NAMALWA (cell line): ENCODE measurements at regions not wholly inside any gene's neighbourhood (a gene's known extent, or its start where the extent isn't known, plus 50 kb on each side); places are given as distances from the start of the nearest gene placed in this dataset.

Experiments
- DNase-seq: peaks from one replicate; pipeline ENCODE4 v3.0.0-alpha.2; 2015; ENCODE audit warnings: low spot score

DNA sequence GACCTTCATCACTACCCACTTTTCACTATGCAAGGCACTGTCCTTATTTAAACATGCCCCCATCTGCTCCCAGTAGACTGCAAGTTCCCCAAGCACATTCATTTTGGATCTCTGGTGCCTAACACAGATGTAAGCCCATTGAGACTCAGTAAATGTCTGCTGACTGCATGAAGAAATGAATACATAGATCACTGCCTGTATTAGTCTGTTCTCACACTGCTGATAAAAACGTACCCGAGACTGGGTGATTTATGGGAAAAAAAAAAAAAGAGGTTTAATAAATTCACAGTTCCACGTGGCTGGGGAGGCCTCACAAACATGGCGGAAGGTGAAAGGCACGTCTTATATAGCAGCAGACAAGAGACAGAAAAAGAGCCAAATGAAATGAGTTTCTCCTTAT, 204.9 kb downstream of the ATG4C start:
- no peak for DNase-seq

DNA sequence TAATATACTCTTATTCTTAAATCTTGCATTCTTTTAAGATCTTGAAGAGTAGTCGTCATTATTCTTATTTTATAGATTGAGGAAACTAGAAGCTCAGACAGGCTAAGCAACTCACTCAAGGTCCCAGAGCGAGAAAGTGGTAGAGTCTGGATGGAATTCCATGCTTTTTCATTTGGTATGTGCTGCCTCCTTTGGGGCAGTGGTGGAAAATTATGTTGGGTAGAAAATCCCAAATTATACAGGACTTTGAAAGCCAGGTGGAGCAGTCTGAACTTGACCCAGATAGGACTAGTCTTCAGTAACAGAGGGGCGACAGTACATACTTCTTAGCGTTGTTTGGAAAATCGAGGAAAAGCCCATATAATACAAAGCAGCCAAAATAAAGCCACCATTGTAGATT, 205.6 kb downstream of the ATG4C start:
- DNase-seq: no peak

- DNase-seq: no peak
These were observed 207.2 kb downstream of the ATG4C start for GRCh38 chr1:62991152-62991551.

DNA sequence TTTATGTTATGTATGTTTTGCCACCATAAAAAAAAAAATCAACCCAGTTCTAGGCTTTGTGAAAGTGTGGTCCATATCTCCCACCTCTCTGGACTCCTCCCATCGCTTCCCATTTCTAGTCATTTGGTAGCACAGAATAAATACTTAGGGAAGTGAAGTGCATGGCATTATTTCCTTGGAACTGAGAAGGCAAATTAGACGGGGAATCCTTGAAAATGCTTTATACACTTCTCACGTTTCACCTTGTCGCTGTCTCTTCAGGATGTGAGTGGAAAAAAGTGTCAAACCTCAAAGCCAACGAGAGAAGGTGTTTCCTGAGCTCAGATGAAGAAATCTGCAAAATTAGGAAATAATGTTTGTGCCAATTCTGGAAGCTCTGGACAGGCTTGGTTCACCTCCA, 209.9 kb downstream of the ATG4C start:
- no peak for DNase-seq

- no peak for DNase-seq
These were observed 211.2 kb downstream of the ATG4C start for GRCh38 chr1:62995173-62995572.

- DNase-seq: no peak
These were observed 214.0 kb downstream of the ATG4C start for GRCh38 chr1:62997884-62998283.

- DNase-seq: no peak
These were observed 215.1 kb downstream of the ATG4C start for GRCh38 chr1:62998845-62999649.

DNA sequence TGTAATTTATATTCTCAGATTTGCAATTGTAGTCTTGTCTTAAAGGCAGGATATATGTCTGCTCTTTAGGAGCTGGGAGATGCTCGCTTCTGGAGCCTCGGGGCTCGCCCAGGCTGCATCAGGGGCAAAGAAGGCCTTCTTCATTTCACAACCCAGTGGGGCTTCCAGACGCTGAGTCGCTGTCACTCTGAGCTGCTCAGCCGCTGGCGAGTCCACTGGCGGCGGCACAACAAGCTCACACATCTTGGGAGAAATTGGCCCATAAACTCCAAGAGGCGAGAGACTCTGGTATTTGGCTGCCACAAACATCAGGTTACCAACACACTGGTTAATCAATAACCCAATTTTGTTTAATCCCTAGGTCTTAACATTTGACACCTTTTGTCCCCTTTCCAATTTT, 216.6 kb downstream of the ATG4C start:
- DNase-seq: no peak

DNA sequence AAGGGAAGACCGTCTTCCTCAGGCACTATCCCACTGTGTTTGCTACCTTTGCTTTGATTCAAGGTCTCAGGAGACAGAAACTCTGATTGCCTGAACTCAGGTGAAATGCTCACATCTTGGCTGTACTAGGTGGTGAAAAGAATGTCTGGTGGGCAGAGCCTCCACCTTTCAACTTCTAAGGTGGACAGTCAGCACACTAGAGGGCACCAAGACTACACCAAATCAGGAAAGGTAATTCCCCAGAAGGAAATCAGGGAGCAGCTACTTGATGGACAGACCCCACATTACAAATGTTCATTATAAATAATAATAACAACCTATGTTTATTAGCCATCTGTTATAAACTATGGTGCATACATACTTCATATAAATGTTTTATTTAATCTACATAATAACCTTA, 220.9 kb downstream of the ATG4C start:
- no peak for DNase-seq

GRCh38 chr1:63005812-63006211, 221.9 kb downstream of the ATG4C start:
- DNase-seq: no peak

GRCh38 chr1:63009421-63009820, 225.5 kb downstream of the ATG4C start:
- DNase-seq: no peak

DNA sequence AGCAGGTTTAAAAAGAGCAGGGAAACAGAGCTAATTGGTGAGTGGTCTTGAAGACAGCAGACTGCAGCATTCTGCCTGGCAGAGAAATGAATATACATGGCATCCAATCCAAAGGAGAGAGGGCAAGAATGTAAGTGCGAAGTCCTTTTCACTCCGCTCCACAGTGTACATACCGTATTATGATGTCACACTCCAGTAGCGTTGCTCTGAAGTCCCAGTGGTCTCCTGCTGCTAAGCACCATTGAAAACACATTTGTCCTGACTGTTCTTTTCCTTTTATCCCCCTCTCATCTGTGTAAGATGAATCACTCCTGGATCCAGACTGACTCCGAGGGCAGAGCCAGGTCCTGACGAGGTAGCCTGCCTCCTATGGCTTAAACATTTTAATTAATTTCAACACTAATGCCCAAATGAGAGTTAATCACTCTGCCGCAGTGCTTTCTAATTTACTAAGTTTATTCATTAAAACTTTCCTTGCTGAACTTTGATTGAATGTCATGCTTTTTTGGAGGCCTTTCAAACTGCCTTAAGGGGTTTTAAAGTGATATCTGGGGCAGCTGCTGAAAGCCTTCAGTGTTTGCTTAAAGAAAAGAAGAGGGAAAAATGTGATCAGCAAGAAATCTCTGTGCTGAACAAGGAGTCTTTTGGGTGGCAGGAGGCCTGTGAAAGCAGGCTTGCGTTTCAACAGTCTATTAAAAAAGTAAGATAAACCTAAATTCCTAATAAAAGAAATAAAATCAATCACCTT, 227.2 kb downstream of the ATG4C start:
- DNase-seq: no peak

- DNase-seq: no peak
These were observed 228.4 kb downstream of the ATG4C start for GRCh38 chr1:63012339-63012738.

GRCh38 chr1:63014267-63014666, 230.3 kb downstream of the ATG4C start:
- no peak for DNase-seq

- no peak for DNase-seq
These were observed 238.4 kb downstream of the ATG4C start for GRCh38 chr1:63022319-63022718.

DNA sequence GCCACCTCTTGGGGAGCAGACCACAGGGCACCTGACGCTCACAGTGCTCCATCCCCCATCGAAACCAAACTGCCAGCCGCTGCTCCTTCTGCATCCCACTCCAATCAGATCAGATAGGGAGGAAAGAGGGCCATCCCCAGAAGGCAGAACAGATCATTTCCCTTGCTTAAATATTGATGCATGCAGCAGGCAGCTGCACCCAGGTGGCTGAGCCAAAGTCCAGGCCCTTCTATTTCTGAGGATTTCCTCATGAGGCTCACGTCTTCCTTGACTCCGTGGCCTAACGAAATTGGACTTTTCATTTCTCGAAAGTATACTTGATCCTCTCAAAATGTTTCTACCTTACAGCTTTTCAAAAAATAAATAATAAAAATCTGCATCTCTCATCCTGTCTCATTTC, 239.2 kb downstream of the ATG4C start:
- DNase-seq: no peak

DNA sequence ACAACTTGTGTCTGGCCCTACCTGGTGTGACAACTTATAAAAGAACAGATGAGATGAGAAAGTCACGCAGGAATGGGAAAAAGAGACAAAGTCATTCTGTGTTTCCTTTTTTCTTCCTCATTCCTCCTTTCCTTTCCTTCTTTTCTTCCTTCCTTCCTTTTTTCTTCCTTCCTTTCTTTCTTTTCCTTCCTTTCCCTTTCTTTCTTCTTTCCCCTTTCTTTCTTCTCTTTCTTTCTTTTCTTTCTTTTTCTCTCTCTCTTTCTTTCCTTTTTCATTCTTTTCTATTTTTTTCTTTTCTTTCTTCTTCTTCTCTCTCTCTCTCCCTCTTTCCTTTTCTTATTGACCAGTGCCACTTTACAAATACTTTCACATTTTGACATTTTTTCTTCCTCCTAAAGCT, 239.7 kb downstream of the ATG4C start:
- no peak for DNase-seq

DNA sequence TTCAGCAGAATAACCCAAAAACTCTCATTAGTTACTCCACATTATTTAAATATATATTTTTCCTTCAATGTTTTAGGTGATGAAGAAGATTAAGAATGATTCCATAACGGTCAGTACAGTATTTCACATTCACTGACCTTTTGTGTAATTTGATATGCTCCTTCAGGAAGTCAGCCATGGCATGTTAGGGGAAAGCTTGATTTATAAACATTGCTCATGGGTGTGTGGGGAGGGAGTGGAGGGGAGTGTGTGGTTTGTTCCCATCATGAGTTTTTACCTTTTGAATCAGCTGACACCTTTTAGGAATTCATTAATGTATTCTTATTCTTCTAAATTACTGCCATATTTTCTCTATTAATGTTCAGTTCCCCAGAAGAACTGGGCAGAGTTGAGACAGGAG, 240.2 kb downstream of the ATG4C start:
- DNase-seq: no peak

DNA sequence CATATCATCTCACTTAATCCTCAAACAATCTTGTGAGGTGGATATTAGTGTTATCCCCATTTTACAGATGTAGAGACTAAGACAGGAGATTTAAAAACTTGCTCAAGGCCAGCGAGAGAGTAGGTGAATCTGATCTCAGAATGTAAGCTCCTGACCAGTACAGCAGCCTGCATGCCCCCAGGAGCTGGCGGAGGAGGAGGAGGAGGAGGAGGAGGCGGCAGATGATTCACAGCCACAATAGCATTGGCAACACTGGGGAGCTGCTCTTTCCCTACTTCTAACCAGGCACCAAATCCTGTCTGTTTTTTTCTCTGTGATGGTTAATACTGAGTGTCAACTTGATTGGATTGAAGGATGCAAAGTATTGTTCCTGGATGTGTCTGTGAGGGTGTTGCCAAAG, 243.2 kb downstream of the ATG4C start:
- DNase-seq: no peak

GRCh38 chr1:63032171-63032570, 248.2 kb downstream of the ATG4C start:
- DNase-seq: no peak

DNA sequence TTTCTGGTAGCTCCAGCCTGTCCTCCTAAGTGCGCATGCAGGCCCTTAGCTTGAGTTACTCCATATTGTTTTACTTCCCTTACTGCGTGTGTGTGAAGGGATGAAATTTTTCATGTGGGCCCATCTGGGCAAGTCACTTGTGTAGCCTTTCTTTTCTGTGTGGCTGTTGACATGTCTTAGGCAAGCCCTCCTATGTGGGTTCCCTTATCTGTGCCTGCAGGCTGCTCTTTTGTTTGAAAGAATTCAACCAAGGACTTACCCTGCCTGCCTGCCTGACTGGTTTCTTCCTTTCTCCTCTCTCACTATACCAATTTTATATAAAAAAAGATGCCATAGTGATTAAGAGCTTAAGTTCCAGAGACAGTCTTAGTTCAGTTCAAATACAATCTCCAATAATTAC, 249.3 kb downstream of the ATG4C start:
- DNase-seq: no peak

DNA sequence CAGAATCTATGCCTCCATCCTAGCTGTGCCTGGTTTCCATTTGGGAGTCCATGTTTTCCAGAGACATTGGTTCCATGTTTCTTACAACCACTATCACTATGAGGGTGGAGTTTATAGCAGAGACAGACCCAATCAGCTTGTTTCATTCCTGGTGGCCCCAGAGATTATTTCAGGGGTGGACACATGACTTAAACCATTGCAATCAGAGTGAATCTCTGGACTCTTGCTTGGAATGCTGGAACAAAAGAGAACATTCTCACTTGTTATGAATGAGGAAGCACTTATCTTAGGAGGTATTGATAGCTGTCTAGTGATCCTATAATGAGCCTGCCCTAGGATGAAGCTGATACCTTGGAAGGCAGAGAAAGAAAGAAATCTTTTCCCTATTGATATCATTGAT, 250.3 kb downstream of the ATG4C start:
- no peak for DNase-seq

- no peak for DNase-seq
These were observed 254.7 kb downstream of the ATG4C start for GRCh38 chr1:63038586-63038985.

DNA sequence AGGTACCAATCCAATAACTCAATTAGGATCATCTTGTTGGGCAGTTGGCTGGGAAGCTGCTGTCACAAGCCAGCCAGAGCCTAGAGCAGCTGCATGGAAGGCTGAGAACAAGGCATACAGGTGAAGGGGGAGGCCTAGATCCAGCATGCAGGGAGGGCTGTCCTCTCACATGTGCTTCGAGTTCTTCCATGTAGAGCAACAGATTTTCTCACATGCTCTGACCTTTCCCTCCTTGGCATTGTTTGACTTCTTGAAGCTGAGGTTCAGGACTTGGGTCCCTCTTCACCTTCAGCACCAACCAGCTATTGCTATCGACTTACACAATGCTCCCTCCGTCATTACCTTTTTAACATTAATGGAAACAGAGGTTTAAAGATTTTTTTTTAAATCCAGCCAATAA, 257.7 kb downstream of the ATG4C start:
- no peak for DNase-seq
